Testis (tissue), 2 donors: ENCODE measurements at regions not wholly inside any gene's neighbourhood (a gene's known extent, or its start where the extent isn't known, plus 50 kb on each side); places are given as distances from the start of the nearest gene placed in this dataset.

Experiments used
- DNase-seq: peaks from one replicate; pipeline ENCODE4 v3.0.0-alpha.2; 2019
- H3K27ac ChIP-seq, 2 donors: fragments of 200-600 bp; sonication (generic); one replicate each; pipeline ENCODE4 v1.5.1; 2019
- H3K27me3 ChIP-seq: fragments of 200-600 bp; sonication (generic); one replicate; pipeline ENCODE4 v1.5.1; 2019
- H3K36me3 ChIP-seq: fragments of 200-600 bp; sonication (generic); one replicate; pipeline ENCODE4 v1.5.1; 2017; ENCODE audit warnings: low read depth; ENCODE audit errors: missing control alignments
- H3K4me1 ChIP-seq: fragments of 200-600 bp; sonication (generic); one replicate; pipeline ENCODE4 v1.5.1; 2019
- H3K4me3 ChIP-seq, 2 donors: fragments of 200-600 bp; sonication (generic); one replicate each; pipeline ENCODE4 v1.5.1; 2017 to 2019
- H3K9me3 ChIP-seq: fragments of 200-600 bp; sonication (generic); one replicate; pipeline ENCODE4 v1.5.1; 2017
- CTCF ChIP-seq, 3 experiments: fragments of 450-650 bp in 2 of 3; fragments of 200-600 bp in 1 of 3; sonication (generic) in 1 of 3; IDR thresholded peaks; one replicate each; pipeline ENCODE4 v1.5.1; 2016 to 2019; ENCODE audit warnings: antibody characterized with exemption in 3 of 3, mild to moderate bottlenecking in 2 of 3, moderate library complexity in 1 of 3
- POLR2A ChIP-seq: fragments of 450-650 bp; IDR thresholded peaks from one replicate; pipeline ENCODE4 v1.6.1; 2017; ENCODE audit warnings: antibody characterized with exemption, mild to moderate bottlenecking, moderate library complexity
- WGBS, 2 donors: methylation state at CpG; one replicate each; pipeline ENCODE4 v1.1.5; 2018; 5-methylcytosine and 5-hydroxymethylcytosine counted together
- intact Hi-C: fragments of 100-400 bp; cut with DNase I; formaldehyde crosslinking; loops from one replicate; pipeline ENCODE4 v1.15.1; 2023; ENCODE audit warnings: low total_unique reads

- no peak overlapping the region for H3K27ac ChIP-seq
- H3K36me3 ChIP-seq = no peaks in the 10 kb centered on the region
- intact Hi-C loops = no loop called here
- WGBS, 2 donors = 90 to 96% methylated on average over 2 of the region's 2 CpGs
- H3K27me3 ChIP-seq = no peaks in the 10 kb centered on the region
- H3K4me1 ChIP-seq = no peaks in the 10 kb centered on the region
- H3K4me3 ChIP-seq = no peak overlapping the region
- DNase-seq = no peak
- TF ChIP-seq POLR2A = no peak
- no peak for TF ChIP-seq CTCF (IDR thresholded peaks at IDR 0.05)
- no peaks in the 10 kb centered on the region for H3K9me3 ChIP-seq
Observed at GRCh38 chr5:167861928-167862426, 429.5 kb upstream of the WWC1 start.

GRCh38 chr5:167863883-167864282, 427.6 kb upstream of the WWC1 start:
- no peaks in the 10 kb centered on the region for H3K9me3 ChIP-seq
- no peaks in the 10 kb centered on the region for H3K27me3 ChIP-seq
- intact Hi-C loops = no loop called here
- DNase-seq = no peak
- H3K4me3 ChIP-seq = no peak overlapping the region
- no peaks in the 10 kb centered on the region for H3K4me1 ChIP-seq
- H3K27ac ChIP-seq = no peak overlapping the region
- 49 to 63% methylated on average over 2 of the region's 2 CpGs for WGBS, 2 donors
- TF ChIP-seq POLR2A = no peak
- TF ChIP-seq CTCF (IDR thresholded peaks at IDR 0.05) = no peak
- no peaks in the 10 kb centered on the region for H3K36me3 ChIP-seq

GRCh38 chr5:167864801-167865200, 426.6 kb upstream of the WWC1 start:
- Histone ChIP-seq H3K27ac (no peak overlapping the region), H3K4me3 (no peak overlapping the region), H3K36me3 (no peaks in the 10 kb centered on the region), H3K9me3 (no peaks in the 10 kb centered on the region), H3K4me1 (no peaks in the 10 kb centered on the region), H3K27me3 (no peaks in the 10 kb centered on the region)
- TF ChIP-seq POLR2A = no peak
- 85 to 93% methylated on average over 6 of the region's 6 CpGs for WGBS, 2 donors
- intact Hi-C loops = no loop called here
- no peak for DNase-seq

GRCh38 chr5:167866797-167867196, 424.6 kb upstream of the WWC1 start:
- no peaks in the 10 kb centered on the region for H3K9me3 ChIP-seq
- DNase-seq = no peak
- no peaks in the 10 kb centered on the region for H3K4me1 ChIP-seq
- WGBS, 2 donors = 84 to 90% methylated on average over 3 of the region's 3 CpGs
- H3K27me3 ChIP-seq = no peaks in the 10 kb centered on the region
- no peak overlapping the region for H3K4me3 ChIP-seq
- no peaks in the 10 kb centered on the region for H3K36me3 ChIP-seq
- TF ChIP-seq POLR2A (no peak), CTCF (IDR thresholded peaks at IDR 0.05) (no peak)
- no peak overlapping the region for H3K27ac ChIP-seq
- intact Hi-C loops = no loop called here

- H3K36me3 ChIP-seq = no peaks in the 10 kb centered on the region
- 76 to 81% methylated on average over 5 of the region's 5 CpGs for WGBS, 2 donors
Observed at GRCh38 chr5:167867281-167867680, 424.2 kb upstream of the WWC1 start.

More at GRCh38 chr5:167867281-167867680, 424.2 kb upstream of the WWC1 start:
- TF ChIP-seq CTCF (IDR thresholded peaks at IDR 0.05) (no peak), POLR2A (no peak)
- intact Hi-C loops = no loop called here
- H3K4me1 ChIP-seq = no peaks in the 10 kb centered on the region
- no peak overlapping the region for H3K27ac ChIP-seq
- DNase-seq = no peak
- H3K27me3 ChIP-seq = no peaks in the 10 kb centered on the region
- H3K9me3 ChIP-seq = no peaks in the 10 kb centered on the region
- H3K4me3 ChIP-seq = no peak overlapping the region
